PC-3 (cell line): ENCODE measurements at regions not wholly inside any gene's neighbourhood (a gene's known extent, or its start where the extent isn't known, plus 50 kb on each side); places are given as distances from the start of the nearest gene placed in this dataset.

Experiments
- ATAC-seq: fragments of 200-7000 bp; cut with Tn5 transposase; 2 replicates; pipeline ENCODE4 v1.9.1; 2020; ENCODE audit warnings: mild to moderate bottlenecking, moderate library complexity
- BruUV-seq: library from RNA; stranded (reverse); fragments of 400-500 nt; replicated peaks from 2 replicates; lab custom pipeline; 2021; lab: Mats Ljungman, UMichigan
- CTCF ChIA-PET: fragments of 300-600 bp; sonication (Branson Sonifier 250); formaldehyde crosslinking; loops from one replicate; lab custom pipeline; 2022; ENCODE audit warnings: antibody characterized with exemption; lab: Charles Lee
- POLR2A ChIA-PET: fragments of 300-600 bp; sonication (Branson Sonifier 250); formaldehyde crosslinking; loops from one replicate; lab custom pipeline; 2022; ENCODE audit warnings: antibody characterized with exemption; ENCODE audit not compliant: unreplicated experiment; lab: Charles Lee
- DNase-seq: peaks from one replicate; pipeline ENCODE4 v3.0.0-alpha.2; 2015
- H2AFZ ChIP-seq: fragments of 300-600 bp; sonication (generic); 2 replicates; pipeline ENCODE4 v1.6.0; 2016; ENCODE audit warnings: antibody characterized with exemption, low read length
- H3F3A ChIP-seq: fragments of 300-600 bp; sonication (generic); one replicate; pipeline ENCODE4 v1.6.0; 2017; ENCODE audit warnings: antibody characterized with exemption, low read length, control low read depth, mild to moderate bottlenecking; ENCODE audit not compliant: unreplicated experiment
- H3K27ac ChIP-seq: fragments of 300-600 bp; sonication (generic); 2 replicates; pipeline ENCODE4 v1.5.1; 2016; ENCODE audit warnings: mild to moderate bottlenecking, low read length
- H3K27me3 ChIP-seq: fragments of 300-600 bp; sonication (generic); 2 replicates; pipeline ENCODE4 v1.6.1; 2016; ENCODE audit warnings: low read length, mixed read lengths
- H3K36me3 ChIP-seq: fragments of 300-600 bp; sonication (generic); 2 replicates; pipeline ENCODE4 v1.6.1; 2016; ENCODE audit warnings: low read depth, mixed run types, low read length, mixed read lengths
- H3K4me1 ChIP-seq: fragments of 300-600 bp; sonication (generic); 2 replicates; pipeline ENCODE4 v1.5.1; 2016; ENCODE audit warnings: low read length; ENCODE audit not compliant: insufficient read depth
- H3K4me2 ChIP-seq: fragments of 300-600 bp; sonication (generic); 2 replicates; pipeline ENCODE4 v1.6.0; 2016; ENCODE audit warnings: low read length
- H3K4me3 ChIP-seq: fragments of 300-600 bp; sonication (generic); 2 replicates; pipeline ENCODE4 v1.5.1; 2016; ENCODE audit warnings: mild to moderate bottlenecking, low read length, mixed read lengths
- H3K79me2 ChIP-seq: fragments of 300-600 bp; sonication (generic); 2 replicates; pipeline ENCODE4 v1.6.1; 2017; ENCODE audit warnings: low read length, mixed read lengths
- H3K9ac ChIP-seq: fragments of 300-600 bp; sonication (generic); 2 replicates; pipeline ENCODE4 v1.6.0; 2016; ENCODE audit warnings: mild to moderate bottlenecking, low read length
- H3K9me2 ChIP-seq: fragments of 300-600 bp; sonication (generic); replicated peaks from 2 replicates; pipeline ENCODE4 v1.6.1; 2016; ENCODE audit warnings: mixed run types, low read length, mixed read lengths
- H3K9me3 ChIP-seq: fragments of 300-600 bp; sonication (generic); 2 replicates; pipeline ENCODE4 v1.6.1; 2016; ENCODE audit warnings: low read length, mixed read lengths
- H4K20me1 ChIP-seq: fragments of 300-600 bp; sonication (generic); 2 replicates; pipeline ENCODE4 v1.6.1; 2016; ENCODE audit warnings: low read length, mixed read lengths
- EZH2 ChIP-seq: fragments of 300-600 bp; sonication (generic); IDR thresholded peaks from one replicate; pipeline ENCODE4 v1.6.1; 2017; ENCODE audit warnings: antibody characterized with exemption, mild to moderate bottlenecking, low read length; ENCODE audit not compliant: unreplicated experiment
- EZH2phosphoT487 ChIP-seq: fragments of 300-600 bp; sonication (generic); IDR thresholded peaks from 2 replicates; pipeline ENCODE4 v1.6.1; 2018; ENCODE audit warnings: mild to moderate bottlenecking, antibody characterized with exemption, low read length, borderline replicate concordance
- intact Hi-C: fragments of 100-400 bp; cut with micrococcal nuclease; formaldehyde crosslinking; loops from 2 replicates; pipeline ENCODE4 v1.9.0; 2023
- TF ChIP-seq, protein P1 (sequence below): fragments of 300-600 bp; sonication (generic); conservative IDR thresholded peaks from 2 replicates; pipeline ENCODE4 v1.5.1; 2017; ENCODE audit warnings: antibody characterized with exemption, low read depth, mild to moderate bottlenecking, low read length

- Histone ChIP-seq H3K4me1 (no peaks in the 10 kb centered on the region), H3K4me3 (no peak overlapping the region), H3K36me3 (no peaks in the 10 kb centered on the region), H3K4me2 (no peak overlapping the region), H4K20me1 (no peaks in the 10 kb centered on the region), H2AFZ (no peak overlapping the region), H3K9ac (no peak overlapping the region), H3K9me3 (no peaks in the 10 kb centered on the region), H3K27me3 (no peaks in the 10 kb centered on the region), H3K79me2 (no peaks in the 10 kb centered on the region), H3K27ac (no peak overlapping the region), H3F3A (no peaks in the 10 kb centered on the region), H3K9me2 (no peaks in the 10 kb centered on the region)
- intact Hi-C loops = no loop called here
- ATAC-seq (no peak), DNase-seq (no peak)
- ChIA-PET POLR2A (no interaction called here), CTCF (no interaction called here)
- BruUV-seq = no TSS peak
- TF ChIP-seq EZH2 (no peak), EZH2phosphoT487 (no peak)
- TF ChIP-seq, protein P1, sequence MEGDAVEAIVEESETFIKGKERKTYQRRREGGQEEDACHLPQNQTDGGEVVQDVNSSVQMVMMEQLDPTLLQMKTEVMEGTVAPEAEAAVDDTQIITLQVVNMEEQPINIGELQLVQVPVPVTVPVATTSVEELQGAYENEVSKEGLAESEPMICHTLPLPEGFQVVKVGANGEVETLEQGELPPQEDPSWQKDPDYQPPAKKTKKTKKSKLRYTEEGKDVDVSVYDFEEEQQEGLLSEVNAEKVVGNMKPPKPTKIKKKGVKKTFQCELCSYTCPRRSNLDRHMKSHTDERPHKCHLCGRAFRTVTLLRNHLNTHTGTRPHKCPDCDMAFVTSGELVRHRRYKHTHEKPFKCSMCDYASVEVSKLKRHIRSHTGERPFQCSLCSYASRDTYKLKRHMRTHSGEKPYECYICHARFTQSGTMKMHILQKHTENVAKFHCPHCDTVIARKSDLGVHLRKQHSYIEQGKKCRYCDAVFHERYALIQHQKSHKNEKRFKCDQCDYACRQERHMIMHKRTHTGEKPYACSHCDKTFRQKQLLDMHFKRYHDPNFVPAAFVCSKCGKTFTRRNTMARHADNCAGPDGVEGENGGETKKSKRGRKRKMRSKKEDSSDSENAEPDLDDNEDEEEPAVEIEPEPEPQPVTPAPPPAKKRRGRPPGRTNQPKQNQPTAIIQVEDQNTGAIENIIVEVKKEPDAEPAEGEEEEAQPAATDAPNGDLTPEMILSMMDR = no peak
These were observed 241.0 kb downstream of the PPP1R3A start for GRCh38 chr7:113677811-113678210.

DNA sequence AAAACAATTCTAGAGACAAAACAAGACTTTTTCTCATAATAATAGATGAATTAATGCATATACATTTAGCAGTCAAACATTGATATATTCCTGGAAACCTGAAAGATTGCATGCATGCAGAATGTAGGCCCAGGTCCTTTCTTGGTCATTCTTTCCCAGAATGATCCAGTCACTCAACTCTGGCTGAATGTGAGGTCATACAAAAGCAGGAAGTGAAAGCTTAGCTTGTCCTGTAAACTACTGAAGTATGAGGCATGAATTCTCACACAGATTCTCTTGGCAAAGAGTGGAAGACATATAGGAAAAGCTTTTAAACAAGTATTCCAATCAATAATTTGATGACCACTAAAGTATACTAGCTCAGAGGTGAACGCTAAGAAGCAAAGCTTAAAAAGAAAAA lies 253.9 kb downstream of the PPP1R3A start:
- Histone ChIP-seq H4K20me1 (no peaks in the 10 kb centered on the region), H3K79me2 (no peaks in the 10 kb centered on the region), H3K4me3 (no peak overlapping the region), H3K9me3 (no peaks in the 10 kb centered on the region), H3K36me3 (no peaks in the 10 kb centered on the region), H3K27ac (no peak overlapping the region), H3K27me3 (no peaks in the 10 kb centered on the region), H3K4me2 (no peak overlapping the region), H3K9me2 (no peaks in the 10 kb centered on the region), H3K9ac (no peak overlapping the region), H3K4me1 (no peaks in the 10 kb centered on the region), H3F3A (no peaks in the 10 kb centered on the region), H2AFZ (no peak overlapping the region)
- no TSS peak for BruUV-seq
- CTCF ChIA-PET = no interaction called here
- POLR2A ChIA-PET = no interaction called here
- intact Hi-C loops = no loop called here
- no peak for ATAC-seq
- TF ChIP-seq, protein P1 = no peak
- TF ChIP-seq EZH2phosphoT487 (no peak), EZH2 (no peak)
- DNase-seq = no peak

DNA sequence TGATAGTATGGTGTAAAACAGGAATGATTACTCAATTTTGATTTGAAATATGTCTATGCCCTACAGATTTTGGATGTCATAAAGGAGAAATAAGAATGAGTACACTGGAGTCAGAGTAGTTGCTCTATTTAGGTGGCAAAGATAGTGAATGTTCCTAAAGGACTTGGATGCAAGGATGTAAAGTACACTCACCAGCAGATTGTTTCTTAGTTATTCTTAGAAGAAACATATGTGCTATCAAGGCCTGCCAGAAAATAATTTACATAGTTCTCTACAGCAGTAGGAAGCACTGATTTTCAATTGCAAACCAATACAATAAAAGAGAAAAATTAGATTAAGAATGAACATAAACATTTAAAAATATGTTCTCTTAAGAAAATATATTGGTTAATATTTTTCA lies 259.4 kb downstream of the PPP1R3A start:
- Histone ChIP-seq H3K4me1 (no peaks in the 10 kb centered on the region), H3K9me2 (no peaks in the 10 kb centered on the region), H3K4me2 (no peak overlapping the region), H3K9ac (no peak overlapping the region), H3K79me2 (no peaks in the 10 kb centered on the region), H3K36me3 (no peaks in the 10 kb centered on the region), H4K20me1 (no peaks in the 10 kb centered on the region), H3F3A (no peaks in the 10 kb centered on the region), H3K27me3 (no peaks in the 10 kb centered on the region), H3K9me3 (no peaks in the 10 kb centered on the region), H2AFZ (no peak overlapping the region), H3K27ac (no peak overlapping the region), H3K4me3 (no peak overlapping the region)
- ChIA-PET POLR2A (no interaction called here), CTCF (no interaction called here)
- BruUV-seq = no TSS peak
- DNase-seq (no peak), ATAC-seq (no peak)
- TF ChIP-seq EZH2phosphoT487 (no peak), EZH2 (no peak)
- TF ChIP-seq, protein P1 = no peak
- intact Hi-C loops = no loop called here
